Large intestine (tissue), 3 donors: ENCODE measurements at regions not wholly inside any gene's neighbourhood (a gene's known extent, or its start where the extent isn't known, plus 50 kb on each side); places are given as distances from the start of the nearest gene placed in this dataset.
"Not testable (repeated sequence)": the region's sequence is repeated elsewhere in the genome, so short reads cannot be mapped to it uniquely, and the experiment has no call there.

Experiments used
- DNase-seq, 2 donors: peaks; one replicate each; pipeline versions ENCODE4 v3.0.0 to v3.0.0-alpha.2; 2013
- H3K27ac ChIP-seq: one replicate; pipeline ENCODE4 v1.5.1; 2013; ENCODE audit warnings: low read length
- H3K27me3 ChIP-seq: 2 replicates; pipeline ENCODE4 v1.6.1; 2013; ENCODE audit warnings: low read length; ENCODE audit not compliant: control insufficient read depth, insufficient read depth
- H3K36me3 ChIP-seq: 2 replicates; pipeline ENCODE4 v1.6.1; 2013; ENCODE audit warnings: low read length; ENCODE audit not compliant: control insufficient read depth, insufficient read depth
- H3K4me1 ChIP-seq: one replicate; pipeline ENCODE4 v1.6.1; 2013; ENCODE audit warnings: low read length; ENCODE audit not compliant: control insufficient read depth, insufficient read depth
- H3K4me3 ChIP-seq: one replicate; pipeline ENCODE4 v1.5.1; 2013; ENCODE audit warnings: low read length
- H3K9me3 ChIP-seq: one replicate; pipeline ENCODE4 v1.6.1; 2013; ENCODE audit warnings: mild to moderate bottlenecking, low read depth, low read length, moderate library complexity; ENCODE audit not compliant: control insufficient read depth
- WGBS: methylation state at CpG from one replicate; pipeline ENCODE4 v1.1.5; 2013; ENCODE audit warnings: low lambda C conversion rate; ENCODE audit not compliant: insufficient coverage; 5-methylcytosine and 5-hydroxymethylcytosine counted together

GRCh38 chr13:101003566-101003965 is 329.0 kb upstream of the TMTC4 start:
- no peak overlapping the region for H3K27ac ChIP-seq
- no peaks in the 10 kb centered on the region for H3K9me3 ChIP-seq
- no peaks in the 10 kb centered on the region for H3K27me3 ChIP-seq
- DNase-seq, result no peak
- H3K36me3 ChIP-seq, result no peaks in the 10 kb centered on the region
- no peaks in the 10 kb centered on the region for H3K4me1 ChIP-seq
- H3K4me3 ChIP-seq, result no peak overlapping the region

- DNase-seq, result no peak
- 56% methylated on average over 1 of the region's 2 CpGs for WGBS
- Histone ChIP-seq H3K36me3 (no peaks in the 10 kb centered on the region), H3K27ac (no peak overlapping the region), H3K27me3 (no peaks in the 10 kb centered on the region), H3K4me3 (no peak overlapping the region), H3K4me1 (no peaks in the 10 kb centered on the region), H3K9me3 (no peaks in the 10 kb centered on the region)
Measured at GRCh38 chr13:100989392-100989791, 314.8 kb upstream of the TMTC4 start.

GRCh38 chr13:100988921-100989320 is 314.3 kb upstream of the TMTC4 start:
- no peak overlapping the region for H3K4me3 ChIP-seq
- no peak overlapping the region for H3K27ac ChIP-seq
- no peaks in the 10 kb centered on the region for H3K36me3 ChIP-seq
- WGBS, result no CpG with 5 or more reads among the region's 2 CpGs
- no peaks in the 10 kb centered on the region for H3K27me3 ChIP-seq
- no peaks in the 10 kb centered on the region for H3K9me3 ChIP-seq
- no peaks in the 10 kb centered on the region for H3K4me1 ChIP-seq
- no peak for DNase-seq

- no peaks in the 10 kb centered on the region for H3K9me3 ChIP-seq
- no peak overlapping the region for H3K4me3 ChIP-seq
- H3K27me3 ChIP-seq, result no peaks in the 10 kb centered on the region
- H3K27ac ChIP-seq, result no peak overlapping the region
- DNase-seq, result no peak
- no CpG with 5 or more reads among the region's 5 CpGs for WGBS
- H3K36me3 ChIP-seq, result no peaks in the 10 kb centered on the region
- no peaks in the 10 kb centered on the region for H3K4me1 ChIP-seq
Measured at GRCh38 chr13:100987948-100988347, 313.4 kb upstream of the TMTC4 start.

- Histone ChIP-seq H3K27ac (no peak overlapping the region), H3K9me3 (no peaks in the 10 kb centered on the region), H3K4me1 (no peaks in the 10 kb centered on the region), H3K27me3 (no peaks in the 10 kb centered on the region), H3K36me3 (no peaks in the 10 kb centered on the region), H3K4me3 (no peak overlapping the region)
- no peak for DNase-seq
- no CpG with 5 or more reads among the region's 1 CpG for WGBS
Measured at GRCh38 chr13:100986571-100986970, 312.0 kb upstream of the TMTC4 start.

- no peak for DNase-seq
- H3K4me3 ChIP-seq, result no peak overlapping the region
- H3K27me3 ChIP-seq, result no peaks in the 10 kb centered on the region
- no peaks in the 10 kb centered on the region for H3K4me1 ChIP-seq
- no peaks in the 10 kb centered on the region for H3K36me3 ChIP-seq
- WGBS, result no CpG with 5 or more reads among the region's 3 CpGs
- H3K9me3 ChIP-seq, result no peaks in the 10 kb centered on the region
- H3K27ac ChIP-seq, result no peak overlapping the region
Measured at GRCh38 chr13:100984085-100984705, 309.6 kb upstream of the TMTC4 start.

GRCh38 chr13:100983111-100983510 is 308.5 kb upstream of the TMTC4 start:
- Histone ChIP-seq H3K9me3 (no peaks in the 10 kb centered on the region), H3K36me3 (no peaks in the 10 kb centered on the region), H3K27me3 (no peaks in the 10 kb centered on the region), H3K4me1 (no peaks in the 10 kb centered on the region), H3K27ac (no peak overlapping the region), H3K4me3 (no peak overlapping the region)
- no peak for DNase-seq
- 100% methylated on average over 1 of the region's 6 CpGs for WGBS

- H3K36me3 ChIP-seq, result no peaks in the 10 kb centered on the region
- H3K4me3 ChIP-seq, result no peak overlapping the region
- no peak for DNase-seq
- no peaks in the 10 kb centered on the region for H3K9me3 ChIP-seq
- H3K27me3 ChIP-seq, result no peaks in the 10 kb centered on the region
- no peak overlapping the region for H3K27ac ChIP-seq
- no peaks in the 10 kb centered on the region for H3K4me1 ChIP-seq
Measured at GRCh38 chr13:100980171-100980570, 305.6 kb upstream of the TMTC4 start.

GRCh38 chr13:100977841-100978240 is 303.2 kb upstream of the TMTC4 start:
- no peaks in the 10 kb centered on the region for H3K4me1 ChIP-seq
- no peak overlapping the region for H3K27ac ChIP-seq
- H3K36me3 ChIP-seq, result no peaks in the 10 kb centered on the region
- no peaks in the 10 kb centered on the region for H3K9me3 ChIP-seq
- no CpG with 5 or more reads among the region's 7 CpGs for WGBS
- DNase-seq, result no peak
- no peaks in the 10 kb centered on the region for H3K27me3 ChIP-seq
- no peak overlapping the region for H3K4me3 ChIP-seq

- no peak for DNase-seq
- WGBS, result 67% methylated on average over 1 of the region's 2 CpGs
- H3K27ac ChIP-seq, result no peak overlapping the region
- no peak overlapping the region for H3K4me3 ChIP-seq
- H3K4me1 ChIP-seq, result no peaks in the 10 kb centered on the region
- H3K27me3 ChIP-seq, result no peaks in the 10 kb centered on the region
- H3K36me3 ChIP-seq, result no peaks in the 10 kb centered on the region
- H3K9me3 ChIP-seq, result no peaks in the 10 kb centered on the region
Measured at GRCh38 chr13:100976993-100977392, 302.4 kb upstream of the TMTC4 start.

GRCh38 chr13:100975666-100976065 is 301.1 kb upstream of the TMTC4 start:
- not testable (repeated sequence) for H3K9me3 ChIP-seq, H3K4me3 ChIP-seq, H3K27me3 ChIP-seq, H3K36me3 ChIP-seq, H3K27ac ChIP-seq, DNase-seq, H3K4me1 ChIP-seq
- WGBS, result no CpG with 5 or more reads among the region's 31 CpGs
